Right lobe of liver (tissue), 6 donors: ENCODE measurements at regions not wholly inside any gene's neighbourhood (a gene's known extent, or its start where the extent isn't known, plus 50 kb on each side); places are given as distances from the start of the nearest gene placed in this dataset.

ENCODE experiments used
- ATAC-seq, 4 donors: fragments of 200-7000 bp; cut with Tn5 transposase; one replicate each; pipeline ENCODE4 v1.9.1; 2020; ENCODE audit warnings: mild to moderate bottlenecking in 4 of 4, moderate library complexity in 4 of 4
- DNase-seq, 3 donors: peaks; one replicate each; pipeline ENCODE4 v3.0.0-alpha.2; 2020
- H3K27ac ChIP-seq, 3 donors: fragments of 200-600 bp; one replicate each; pipeline ENCODE4 v1.8.0; 2022
- H3K27me3 ChIP-seq, 2 donors: fragments of 200-600 bp; one replicate each; pipeline ENCODE4 v1.8.0; 2022
- H3K36me3 ChIP-seq, 4 donors: fragments of 200-600 bp; sonication (generic) in 1 of 4; one replicate each; pipeline versions ENCODE4 v1.5.1 to v1.8.0; 2017 to 2022; ENCODE audit warnings: control low read depth in 1 of 4
- H3K4me1 ChIP-seq, 4 donors: fragments of 200-600 bp; sonication (generic) in 1 of 4; one replicate each; pipeline versions ENCODE4 v1.5.1 to v1.8.0; 2017 to 2022; ENCODE audit warnings: control low read depth in 1 of 4
- H3K4me3 ChIP-seq, 3 donors: fragments of 200-600 bp; one replicate each; pipeline ENCODE4 v1.8.0; 2022
- H3K9me3 ChIP-seq, 4 donors: fragments of 200-600 bp; sonication (generic) in 1 of 4; one replicate each; pipeline versions ENCODE4 v1.5.1 to v1.8.0; 2017 to 2022; ENCODE audit warnings: control low read depth in 1 of 4
- CTCF ChIP-seq, 4 donors: fragments of 200-600 bp in 3 of 4; fragments of 450-650 bp in 1 of 4; IDR thresholded peaks; one replicate each; pipeline versions ENCODE4 v1.5.1 to v1.8.0; 2016 to 2022; ENCODE audit warnings: antibody characterized with exemption in 4 of 4, mild to moderate bottlenecking in 2 of 4
- POLR2A ChIP-seq: fragments of 450-650 bp; IDR thresholded peaks from one replicate; pipeline ENCODE4 v1.6.1; 2017; ENCODE audit warnings: antibody characterized with exemption, mild to moderate bottlenecking
- WGBS: methylation state at CpG from one replicate; pipeline ENCODE4 v1.1.6; 2018; ENCODE audit warnings: low coverage, low lambda C conversion rate; ENCODE audit not compliant: insufficient coverage; ENCODE audit errors: missing lambda C conversion rate; 5-methylcytosine and 5-hydroxymethylcytosine counted together
- intact Hi-C, 2 donors: fragments of 100-400 bp; cut with DNase I; formaldehyde crosslinking; loops; one replicate each; pipeline versions ENCODE4 v1.11.2 to v1.14.1; 2022
- donor health status: DM: no; HTN: yes; CAD: no.
- donor health status: DM: no; HTN: no; CAD: no.
- donor health status: DM: no; HTN: no; CAD: no.
- donor health status: DM: no; HTN: yes; CAD: no.
- donor health status: DM: no; HTN: yes; CAD: no.

DNA sequence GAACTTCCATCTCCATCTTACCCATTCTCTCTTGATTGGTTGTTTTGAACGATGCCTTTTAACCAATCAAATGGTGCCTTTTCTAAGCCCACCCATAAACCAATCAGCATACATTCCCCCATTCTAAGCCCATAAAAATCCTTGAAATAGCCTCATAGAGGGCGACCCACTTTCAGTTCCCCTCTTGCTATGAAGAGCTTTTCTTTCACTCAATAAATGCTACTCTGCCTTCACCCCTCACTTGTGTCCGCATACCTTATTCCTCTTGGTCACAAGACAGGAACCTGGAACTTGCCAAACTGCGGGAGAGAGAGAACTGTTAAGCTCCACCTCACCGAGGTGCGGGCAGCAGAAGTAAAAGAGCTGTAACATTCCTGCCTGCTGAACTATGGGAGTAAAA, 1602.0 kb upstream of the LRRTM3 start:
- no peaks in the 10 kb centered on the region for H3K27me3 ChIP-seq
- H3K36me3 ChIP-seq: no peaks in the 10 kb centered on the region
- ATAC-seq (no peak), DNase-seq (no peak)
- H3K9me3 ChIP-seq: no peaks in the 10 kb centered on the region
- no peak overlapping the region for H3K27ac ChIP-seq
- H3K4me1 ChIP-seq: no peaks in the 10 kb centered on the region
- intact Hi-C loops: no loop called here
- WGBS: 66% methylated on average over 6 of the region's 6 CpGs
- no peak for TF ChIP-seq CTCF (IDR thresholded peaks at IDR 0.05)
- TF ChIP-seq POLR2A: no peak
- no peak overlapping the region for H3K4me3 ChIP-seq

GRCh38 chr10:65325913-65326312, 1599.9 kb upstream of the LRRTM3 start:
- no peak overlapping the region for H3K4me3 ChIP-seq
- no peaks in the 10 kb centered on the region for H3K27me3 ChIP-seq
- H3K4me1 ChIP-seq: no peaks in the 10 kb centered on the region
- no peak overlapping the region for H3K27ac ChIP-seq
- DNase-seq (no peak), ATAC-seq (no peak)
- H3K36me3 ChIP-seq: no peaks in the 10 kb centered on the region
- no peaks in the 10 kb centered on the region for H3K9me3 ChIP-seq
- 41% methylated on average over 2 of the region's 2 CpGs for WGBS
- TF ChIP-seq POLR2A (no peak), CTCF (IDR thresholded peaks at IDR 0.05) (no peak)
- intact Hi-C loops: no loop called here

DNA sequence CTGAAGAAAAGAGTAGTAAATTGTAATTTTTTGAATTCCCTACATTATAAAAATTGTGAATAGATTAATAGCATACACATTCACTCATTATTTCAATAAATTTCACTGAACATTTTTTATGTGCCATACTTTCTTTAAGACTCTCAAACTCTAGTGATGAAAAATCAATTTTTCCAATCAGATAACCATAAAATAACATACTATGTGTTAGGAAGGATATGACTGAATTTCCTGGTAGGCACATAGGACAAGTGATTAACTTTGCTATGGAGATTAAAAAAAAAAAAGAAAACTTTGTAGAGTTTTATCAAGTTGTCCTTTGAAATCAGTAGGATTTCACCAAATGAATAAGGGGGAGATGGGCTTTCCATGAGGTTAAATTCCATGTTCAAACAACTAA, 1597.3 kb upstream of the LRRTM3 start:
- DNase-seq (no peak), ATAC-seq (no peak)
- Histone ChIP-seq H3K9me3 (no peaks in the 10 kb centered on the region), H3K4me3 (no peak overlapping the region), H3K4me1 (no peaks in the 10 kb centered on the region), H3K27ac (no peak overlapping the region), H3K36me3 (no peaks in the 10 kb centered on the region), H3K27me3 (no peaks in the 10 kb centered on the region)
- TF ChIP-seq CTCF (IDR thresholded peaks at IDR 0.05): no peak
- TF ChIP-seq POLR2A: no peak
- intact Hi-C loops: no loop called here

- no peaks in the 10 kb centered on the region for H3K9me3 ChIP-seq
- DNase-seq (no peak), ATAC-seq (no peak)
- no peaks in the 10 kb centered on the region for H3K4me1 ChIP-seq
- intact Hi-C loops: no loop called here
- H3K4me3 ChIP-seq: no peak overlapping the region
- TF ChIP-seq CTCF (IDR thresholded peaks at IDR 0.05) (no peak), POLR2A (no peak)
- 57% methylated on average over 2 of the region's 2 CpGs for WGBS
- peaks cover 0 to 4% of the 10 kb centered on the region in 2 donors for H3K27me3 ChIP-seq
- no peak overlapping the region for H3K27ac ChIP-seq
- H3K36me3 ChIP-seq: no peaks in the 10 kb centered on the region
These were observed 1590.5 kb upstream of the LRRTM3 start for GRCh38 chr10:65335311-65335710.

DNA sequence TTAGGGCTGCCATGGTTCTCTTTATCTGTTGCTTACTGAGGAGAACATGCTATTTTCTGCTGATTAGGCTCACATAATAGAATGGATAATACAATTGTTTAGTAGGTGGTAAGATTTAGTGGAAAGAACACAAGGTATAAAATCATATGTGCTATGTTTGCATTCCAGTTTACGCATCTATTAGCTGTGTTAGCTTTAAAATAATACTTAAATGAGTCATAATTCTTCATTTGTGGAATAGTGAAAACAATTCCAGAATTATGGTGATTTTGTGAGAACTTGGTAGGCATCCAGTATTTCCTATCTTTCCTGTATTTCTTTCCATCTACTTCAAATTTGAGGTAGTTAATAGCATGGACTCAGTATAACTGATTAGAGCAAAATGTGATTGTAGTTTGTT, 1585.5 kb upstream of the LRRTM3 start:
- ATAC-seq (no peak), DNase-seq (no peak)
- Histone ChIP-seq H3K4me1 (no peaks in the 10 kb centered on the region), H3K4me3 (no peak overlapping the region), H3K27ac (no peak overlapping the region), H3K9me3 (no peaks in the 10 kb centered on the region), H3K27me3 (peaks cover 0 to 4% of the 10 kb centered on the region in 2 donors), H3K36me3 (no peaks in the 10 kb centered on the region)
- 68% methylated on average over 1 of the region's 1 CpG for WGBS
- TF ChIP-seq POLR2A (no peak), CTCF (IDR thresholded peaks at IDR 0.05) (no peak)
- intact Hi-C loops: no loop called here
